NCI-H748 (cell line): ENCODE measurements at regions not wholly inside any gene's neighbourhood (a gene's known extent, or its start where the extent isn't known, plus 50 kb on each side); places are given as distances from the start of the nearest gene placed in this dataset.

Experiments
- DNase-seq: peaks from one replicate; lab custom pipeline; 2025; ENCODE audit not compliant: unreplicated experiment; lab: John Stamatoyannopoulos, UW

- no peak for DNase-seq
These were observed 83.9 kb upstream of the NWD2 start for GRCh38 chr4:37160653-37161052.

DNA sequence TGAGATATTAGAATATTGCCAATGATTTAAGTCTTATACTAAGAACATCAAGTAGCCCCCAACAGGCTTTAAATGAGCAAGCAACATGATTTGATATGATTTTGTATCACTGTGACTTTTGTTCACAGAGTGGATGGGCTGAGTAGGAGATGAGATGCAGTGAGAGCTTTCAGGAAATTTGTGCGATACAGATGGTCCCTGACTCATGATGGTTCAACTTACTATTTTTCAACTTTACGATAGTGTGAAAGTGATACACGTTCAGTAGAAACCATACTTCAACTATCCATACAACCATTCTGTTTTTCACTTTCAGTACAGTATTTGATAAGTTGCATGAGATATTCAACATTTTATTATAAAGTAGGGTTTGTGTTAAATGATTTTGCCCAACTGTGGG is 78.7 kb upstream of the NWD2 start:
- no peak for DNase-seq

DNA sequence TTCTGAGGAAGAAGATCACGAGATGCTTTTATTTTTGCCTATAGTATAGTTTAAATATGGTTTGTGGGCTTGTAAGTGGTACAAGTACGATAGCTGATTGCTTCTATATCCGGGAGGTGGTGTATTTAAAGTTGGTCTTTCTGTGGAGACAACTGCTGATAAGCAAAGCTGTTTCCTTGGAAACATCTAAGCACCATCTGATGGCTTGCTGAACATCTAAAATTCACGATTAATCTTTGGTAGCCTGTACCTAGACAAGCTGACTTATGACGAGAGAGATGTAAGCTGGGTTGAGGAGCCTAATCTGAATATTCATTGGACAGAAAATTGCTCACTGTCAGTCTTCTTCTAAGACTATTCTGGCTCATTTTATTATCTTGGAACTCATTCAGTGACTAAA is 74.6 kb upstream of the NWD2 start:
- no peak for DNase-seq

DNA sequence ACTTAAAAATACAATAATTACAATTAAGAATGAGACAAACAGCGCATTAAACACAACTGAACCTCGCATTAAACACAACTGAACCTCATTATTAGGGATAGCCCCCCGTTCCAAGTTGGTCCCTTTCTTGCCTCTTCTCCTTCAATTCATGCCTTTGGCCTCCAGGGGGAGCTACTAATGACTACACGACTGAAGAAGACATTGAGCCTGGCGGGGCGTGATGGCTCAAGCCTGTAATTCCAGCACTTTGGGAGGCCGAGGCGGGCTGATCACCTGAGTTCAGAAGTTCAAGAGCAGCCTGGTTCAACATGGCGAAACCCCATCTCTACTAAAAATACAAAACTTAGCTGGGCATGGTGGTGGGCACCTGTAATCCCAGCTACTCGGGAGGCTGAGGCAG is 56.4 kb upstream of the NWD2 start:
- DNase-seq, result no peak
